ENCODE measurements at regions not wholly inside any gene's neighbourhood (a gene's known extent, or its start where the extent isn't known, plus 50 kb on each side); places are given as distances from the start of the nearest gene placed in this dataset.

GRCh38 chr12:107447336-107447735 is 238.3 kb upstream of the PWP1 start:
- H3K27me3 ChIP-seq (ENCODE audit: insufficient read depth, low read length): no peaks in the 10 kb centered on the region
- H3K27ac ChIP-seq (ENCODE audit: low read depth, low read length, poor library complexity, severe bottlenecking): no peak overlapping the region
- no peaks in the 10 kb centered on the region for H3K4me1 ChIP-seq (ENCODE audit: insufficient read depth, low read length, severe bottlenecking)
- no peaks in the 10 kb centered on the region for H3K36me3 ChIP-seq (ENCODE audit: insufficient read depth, low read length)
- H3K4me3 ChIP-seq (ENCODE audit: low read depth, low read length, poor library complexity, severe bottlenecking): no peak overlapping the region
- H3K79me2 ChIP-seq (ENCODE audit: insufficient read depth, low read length): no peaks in the 10 kb centered on the region
- no peaks in the 10 kb centered on the region for H3F3A ChIP-seq (ENCODE audit: insufficient read depth, low read length)
- H3K9me3 ChIP-seq (ENCODE audit: low read length): no peaks in the 10 kb centered on the region
- no peak overlapping the region for H2AFZ ChIP-seq (ENCODE audit: low read length)
- H3K9me2 ChIP-seq (ENCODE audit: low read depth, low read length): no peaks in the 10 kb centered on the region
- no peak overlapping the region for H3K4me2 ChIP-seq (ENCODE audit: low read length)
- H3K9ac ChIP-seq (ENCODE audit: low read length): no peak overlapping the region
- TF ChIP-seq, protein P1, sequence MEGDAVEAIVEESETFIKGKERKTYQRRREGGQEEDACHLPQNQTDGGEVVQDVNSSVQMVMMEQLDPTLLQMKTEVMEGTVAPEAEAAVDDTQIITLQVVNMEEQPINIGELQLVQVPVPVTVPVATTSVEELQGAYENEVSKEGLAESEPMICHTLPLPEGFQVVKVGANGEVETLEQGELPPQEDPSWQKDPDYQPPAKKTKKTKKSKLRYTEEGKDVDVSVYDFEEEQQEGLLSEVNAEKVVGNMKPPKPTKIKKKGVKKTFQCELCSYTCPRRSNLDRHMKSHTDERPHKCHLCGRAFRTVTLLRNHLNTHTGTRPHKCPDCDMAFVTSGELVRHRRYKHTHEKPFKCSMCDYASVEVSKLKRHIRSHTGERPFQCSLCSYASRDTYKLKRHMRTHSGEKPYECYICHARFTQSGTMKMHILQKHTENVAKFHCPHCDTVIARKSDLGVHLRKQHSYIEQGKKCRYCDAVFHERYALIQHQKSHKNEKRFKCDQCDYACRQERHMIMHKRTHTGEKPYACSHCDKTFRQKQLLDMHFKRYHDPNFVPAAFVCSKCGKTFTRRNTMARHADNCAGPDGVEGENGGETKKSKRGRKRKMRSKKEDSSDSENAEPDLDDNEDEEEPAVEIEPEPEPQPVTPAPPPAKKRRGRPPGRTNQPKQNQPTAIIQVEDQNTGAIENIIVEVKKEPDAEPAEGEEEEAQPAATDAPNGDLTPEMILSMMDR (IDR thresholded peaks at IDR 0.05; ENCODE audit: low read length): no peak
- no peak for TF ChIP-seq EZH2 (IDR thresholded peaks at IDR 0.05; ENCODE audit: borderline replicate concordance, low read length)
- H4K20me1 ChIP-seq (ENCODE audit: insufficient read depth, low read length): no peaks in the 10 kb centered on the region

DNA sequence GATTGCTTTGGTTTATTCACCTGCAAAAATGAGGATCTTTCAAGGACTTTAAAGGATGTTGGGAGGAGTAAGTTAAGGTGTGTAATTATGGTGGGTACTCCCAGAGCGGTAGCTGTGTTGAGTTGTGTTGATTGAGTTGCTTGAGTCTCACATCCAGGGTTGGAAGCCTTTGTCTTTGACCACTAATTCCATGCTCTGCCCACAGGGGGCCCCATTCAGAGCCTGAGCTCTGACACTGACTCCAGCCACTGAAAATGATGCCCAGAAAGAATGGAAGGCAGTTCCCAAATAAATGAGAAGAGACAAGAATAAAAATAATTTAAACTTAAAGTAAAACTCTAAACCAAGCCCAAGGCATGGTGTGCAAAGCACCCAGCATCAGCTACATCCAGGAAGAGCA is 237.4 kb upstream of the PWP1 start:
- Histone ChIP-seq H3K9me2 (ENCODE audit: low read depth, low read length) (no peaks in the 10 kb centered on the region), H3K36me3 (ENCODE audit: insufficient read depth, low read length) (no peaks in the 10 kb centered on the region), H3K9ac (ENCODE audit: low read length) (no peak overlapping the region), H3K4me2 (ENCODE audit: low read length) (no peak overlapping the region), H3F3A (ENCODE audit: insufficient read depth, low read length) (no peaks in the 10 kb centered on the region), H3K9me3 (ENCODE audit: low read length) (no peaks in the 10 kb centered on the region), H3K27ac (ENCODE audit: low read depth, low read length, poor library complexity, severe bottlenecking) (no peak overlapping the region), H3K27me3 (ENCODE audit: insufficient read depth, low read length) (no peaks in the 10 kb centered on the region), H4K20me1 (ENCODE audit: insufficient read depth, low read length) (no peaks in the 10 kb centered on the region), H3K4me3 (ENCODE audit: low read depth, low read length, poor library complexity, severe bottlenecking) (no peak overlapping the region), H2AFZ (ENCODE audit: low read length) (no peak overlapping the region), H3K79me2 (ENCODE audit: insufficient read depth, low read length) (no peaks in the 10 kb centered on the region), H3K4me1 (ENCODE audit: insufficient read depth, low read length, severe bottlenecking) (no peaks in the 10 kb centered on the region)
- TF ChIP-seq EZH2 (IDR thresholded peaks at IDR 0.05; ENCODE audit: borderline replicate concordance, low read length): no peak
- TF ChIP-seq, protein P1 (IDR thresholded peaks at IDR 0.05; ENCODE audit: low read length): no peak

DNA sequence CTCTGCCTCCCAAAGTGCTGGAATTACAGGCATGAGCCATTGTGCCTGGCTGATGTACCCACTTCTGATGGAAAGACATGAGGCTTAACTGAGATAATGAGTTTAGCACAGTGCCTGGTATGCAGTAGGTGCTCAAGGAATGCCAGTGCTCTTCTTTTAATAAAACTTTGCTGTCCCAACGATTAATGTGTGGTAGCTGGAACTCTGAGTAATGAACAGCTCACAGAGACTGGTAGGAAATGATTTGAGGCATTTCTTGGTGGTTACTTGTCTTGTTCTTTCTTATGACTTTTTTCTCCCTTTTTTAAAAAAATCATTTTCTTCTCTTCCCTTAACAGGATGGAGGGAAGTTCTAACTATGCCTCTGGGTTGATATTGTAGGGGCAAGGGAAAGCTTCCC is 235.7 kb upstream of the PWP1 start:
- H3K9me2 ChIP-seq (ENCODE audit: low read depth, low read length): no peaks in the 10 kb centered on the region
- no peaks in the 10 kb centered on the region for H3F3A ChIP-seq (ENCODE audit: insufficient read depth, low read length)
- no peaks in the 10 kb centered on the region for H3K4me1 ChIP-seq (ENCODE audit: insufficient read depth, low read length, severe bottlenecking)
- no peaks in the 10 kb centered on the region for H3K9me3 ChIP-seq (ENCODE audit: low read length)
- H2AFZ ChIP-seq (ENCODE audit: low read length): no peak overlapping the region
- H3K27ac ChIP-seq (ENCODE audit: low read depth, low read length, poor library complexity, severe bottlenecking): no peak overlapping the region
- TF ChIP-seq EZH2 (IDR thresholded peaks at IDR 0.05; ENCODE audit: borderline replicate concordance, low read length): no peak
- TF ChIP-seq, protein P1 (IDR thresholded peaks at IDR 0.05; ENCODE audit: low read length): no peak
- H3K9ac ChIP-seq (ENCODE audit: low read length): no peak overlapping the region
- H3K79me2 ChIP-seq (ENCODE audit: insufficient read depth, low read length): no peaks in the 10 kb centered on the region
- H3K36me3 ChIP-seq (ENCODE audit: insufficient read depth, low read length): no peaks in the 10 kb centered on the region
- no peak overlapping the region for H3K4me3 ChIP-seq (ENCODE audit: low read depth, low read length, poor library complexity, severe bottlenecking)
- H3K27me3 ChIP-seq (ENCODE audit: insufficient read depth, low read length): no peaks in the 10 kb centered on the region
- no peak overlapping the region for H3K4me2 ChIP-seq (ENCODE audit: low read length)
- no peaks in the 10 kb centered on the region for H4K20me1 ChIP-seq (ENCODE audit: insufficient read depth, low read length)

All from OCI-LY1 (cell line).